Right lobe of liver (tissue), 4 donors: ENCODE measurements at regions not wholly inside any gene's neighbourhood (a gene's known extent, or its start where the extent isn't known, plus 50 kb on each side); places are given as distances from the start of the nearest gene placed in this dataset.

Source experiments
- POLR2A ChIP-seq: fragments of 450-650 bp; IDR thresholded peaks from one replicate; pipeline ENCODE4 v1.6.1; 2017; ENCODE audit warnings: antibody characterized with exemption, mild to moderate bottlenecking
- TF ChIP-seq, protein P1 (sequence below), 4 donors: fragments of 200-600 bp in 3 of 4; fragments of 450-650 bp in 1 of 4; IDR thresholded peaks; one replicate each; pipeline versions ENCODE4 v1.5.1 to v1.8.0; 2016 to 2022; ENCODE audit warnings: antibody characterized with exemption in 4 of 4, mild to moderate bottlenecking in 2 of 4
- donor health status: DM: no; HTN: no; CAD: no.
- donor health status: DM: no; HTN: no; CAD: no.
- donor health status: DM: no; HTN: yes; CAD: no.

GRCh38 chr14:105748204-105748578 lies 221.8 kb downstream of the TMEM121 start:
- TF ChIP-seq, protein P1, sequence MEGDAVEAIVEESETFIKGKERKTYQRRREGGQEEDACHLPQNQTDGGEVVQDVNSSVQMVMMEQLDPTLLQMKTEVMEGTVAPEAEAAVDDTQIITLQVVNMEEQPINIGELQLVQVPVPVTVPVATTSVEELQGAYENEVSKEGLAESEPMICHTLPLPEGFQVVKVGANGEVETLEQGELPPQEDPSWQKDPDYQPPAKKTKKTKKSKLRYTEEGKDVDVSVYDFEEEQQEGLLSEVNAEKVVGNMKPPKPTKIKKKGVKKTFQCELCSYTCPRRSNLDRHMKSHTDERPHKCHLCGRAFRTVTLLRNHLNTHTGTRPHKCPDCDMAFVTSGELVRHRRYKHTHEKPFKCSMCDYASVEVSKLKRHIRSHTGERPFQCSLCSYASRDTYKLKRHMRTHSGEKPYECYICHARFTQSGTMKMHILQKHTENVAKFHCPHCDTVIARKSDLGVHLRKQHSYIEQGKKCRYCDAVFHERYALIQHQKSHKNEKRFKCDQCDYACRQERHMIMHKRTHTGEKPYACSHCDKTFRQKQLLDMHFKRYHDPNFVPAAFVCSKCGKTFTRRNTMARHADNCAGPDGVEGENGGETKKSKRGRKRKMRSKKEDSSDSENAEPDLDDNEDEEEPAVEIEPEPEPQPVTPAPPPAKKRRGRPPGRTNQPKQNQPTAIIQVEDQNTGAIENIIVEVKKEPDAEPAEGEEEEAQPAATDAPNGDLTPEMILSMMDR (IDR thresholded peaks at IDR 0.05), result no peak
- TF ChIP-seq POLR2A, result no peak
